SU-DHL-6 (cell line): ENCODE measurements at regions not wholly inside any gene's neighbourhood (a gene's known extent, or its start where the extent isn't known, plus 50 kb on each side); places are given as distances from the start of the nearest gene placed in this dataset.

Experiments
- EZH2phosphoT487 ChIP-seq: fragments of 200-600 bp; sonication (generic), shearing (Covaris generic); conservative IDR thresholded peaks from 2 replicates; pipeline ENCODE4 v1.6.1; 2018; ENCODE audit warnings: mild to moderate bottlenecking, antibody characterized with exemption, low read length, moderate library complexity, mixed read lengths
- TF ChIP-seq, protein P1 (sequence below): fragments of 200-600 bp; sonication (generic); IDR thresholded peaks from one replicate; pipeline ENCODE4 v1.5.1; 2017; ENCODE audit warnings: antibody characterized with exemption, mild to moderate bottlenecking, low read length, moderate library complexity; ENCODE audit not compliant: insufficient read depth, poor library complexity, severe bottlenecking

DNA sequence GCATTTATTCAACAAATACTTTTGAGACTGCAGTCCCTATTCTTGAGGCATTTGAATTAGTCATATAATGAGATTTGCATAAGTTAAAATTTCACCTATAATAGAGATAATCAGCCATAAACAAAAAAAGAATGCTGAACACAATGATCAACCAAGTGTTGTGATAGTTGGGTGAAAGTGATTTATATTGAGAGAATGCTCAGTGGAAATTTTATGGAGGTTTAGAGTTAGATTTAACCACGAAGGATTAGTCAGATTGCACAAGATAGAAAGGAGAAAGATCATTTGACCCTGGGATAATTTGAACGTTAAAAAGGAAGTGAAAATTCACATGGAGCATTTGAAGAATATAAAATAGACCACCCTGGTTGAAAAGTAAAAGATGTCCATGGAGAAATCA lies 356.2 kb downstream of the NPR3 start:
- TF ChIP-seq, protein P1, sequence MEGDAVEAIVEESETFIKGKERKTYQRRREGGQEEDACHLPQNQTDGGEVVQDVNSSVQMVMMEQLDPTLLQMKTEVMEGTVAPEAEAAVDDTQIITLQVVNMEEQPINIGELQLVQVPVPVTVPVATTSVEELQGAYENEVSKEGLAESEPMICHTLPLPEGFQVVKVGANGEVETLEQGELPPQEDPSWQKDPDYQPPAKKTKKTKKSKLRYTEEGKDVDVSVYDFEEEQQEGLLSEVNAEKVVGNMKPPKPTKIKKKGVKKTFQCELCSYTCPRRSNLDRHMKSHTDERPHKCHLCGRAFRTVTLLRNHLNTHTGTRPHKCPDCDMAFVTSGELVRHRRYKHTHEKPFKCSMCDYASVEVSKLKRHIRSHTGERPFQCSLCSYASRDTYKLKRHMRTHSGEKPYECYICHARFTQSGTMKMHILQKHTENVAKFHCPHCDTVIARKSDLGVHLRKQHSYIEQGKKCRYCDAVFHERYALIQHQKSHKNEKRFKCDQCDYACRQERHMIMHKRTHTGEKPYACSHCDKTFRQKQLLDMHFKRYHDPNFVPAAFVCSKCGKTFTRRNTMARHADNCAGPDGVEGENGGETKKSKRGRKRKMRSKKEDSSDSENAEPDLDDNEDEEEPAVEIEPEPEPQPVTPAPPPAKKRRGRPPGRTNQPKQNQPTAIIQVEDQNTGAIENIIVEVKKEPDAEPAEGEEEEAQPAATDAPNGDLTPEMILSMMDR: no peak
- TF ChIP-seq EZH2phosphoT487: no peak
